ENCODE measurements at regions not wholly inside any gene's neighbourhood (a gene's known extent, or its start where the extent isn't known, plus 50 kb on each side); places are given as distances from the start of the nearest gene placed in this dataset.

GRCh38 chr11:69962152-69962551, 116.0 kb upstream of the ANO1 start:
- TF ChIP-seq CTCF (IDR thresholded peaks at IDR 0.05; ENCODE audit: low read depth, low read length) (no peak), EZH2phosphoT487 (IDR thresholded peaks at IDR 0.05; ENCODE audit: low read depth) (no peak)
